ENCODE measurements at regions not wholly inside any gene's neighbourhood (a gene's known extent, or its start where the extent isn't known, plus 50 kb on each side); places are given as distances from the start of the nearest gene placed in this dataset.
"Not testable (repeated sequence)": the region's sequence is repeated elsewhere in the genome, so short reads cannot be mapped to it uniquely, and the experiment has no call there.

DNA sequence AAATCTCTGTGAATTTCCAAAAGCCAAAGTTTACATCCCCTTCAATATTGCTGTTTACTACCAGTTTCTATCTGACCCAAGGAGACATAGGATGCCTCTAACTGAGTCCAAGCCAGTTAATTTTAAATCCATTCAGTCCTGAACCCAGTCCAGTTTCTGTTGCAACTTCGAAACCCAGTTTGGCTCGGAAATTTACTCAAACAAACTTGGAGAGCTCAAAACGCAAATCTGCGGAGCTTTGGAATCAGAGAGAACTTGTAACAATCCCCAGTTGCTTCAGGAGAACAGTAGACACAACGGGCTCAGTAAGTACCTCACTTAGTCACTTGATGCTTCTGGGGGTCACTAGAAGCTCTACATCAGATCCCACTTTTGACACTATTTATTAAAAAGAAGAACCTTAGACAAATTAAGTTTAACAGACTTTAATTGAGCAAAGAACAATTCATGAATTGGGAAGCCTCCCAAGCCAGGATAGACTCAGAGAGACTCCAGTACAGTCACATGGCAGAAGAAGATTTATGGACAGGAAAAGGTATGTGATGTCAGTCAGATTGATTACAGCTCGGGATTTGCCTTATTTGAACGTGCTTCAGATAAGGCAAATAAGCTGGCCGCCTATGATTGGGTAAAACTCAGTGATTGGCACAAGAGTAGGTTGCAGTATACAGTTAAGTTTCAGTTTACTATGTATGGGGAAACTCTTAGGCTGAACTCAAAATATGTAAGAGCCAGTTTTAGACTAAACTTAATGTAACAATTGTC lies 118.0 kb downstream of the RFPL4B start:
- no peak for DNase-seq (ENCODE audit: low spot score)

DNA sequence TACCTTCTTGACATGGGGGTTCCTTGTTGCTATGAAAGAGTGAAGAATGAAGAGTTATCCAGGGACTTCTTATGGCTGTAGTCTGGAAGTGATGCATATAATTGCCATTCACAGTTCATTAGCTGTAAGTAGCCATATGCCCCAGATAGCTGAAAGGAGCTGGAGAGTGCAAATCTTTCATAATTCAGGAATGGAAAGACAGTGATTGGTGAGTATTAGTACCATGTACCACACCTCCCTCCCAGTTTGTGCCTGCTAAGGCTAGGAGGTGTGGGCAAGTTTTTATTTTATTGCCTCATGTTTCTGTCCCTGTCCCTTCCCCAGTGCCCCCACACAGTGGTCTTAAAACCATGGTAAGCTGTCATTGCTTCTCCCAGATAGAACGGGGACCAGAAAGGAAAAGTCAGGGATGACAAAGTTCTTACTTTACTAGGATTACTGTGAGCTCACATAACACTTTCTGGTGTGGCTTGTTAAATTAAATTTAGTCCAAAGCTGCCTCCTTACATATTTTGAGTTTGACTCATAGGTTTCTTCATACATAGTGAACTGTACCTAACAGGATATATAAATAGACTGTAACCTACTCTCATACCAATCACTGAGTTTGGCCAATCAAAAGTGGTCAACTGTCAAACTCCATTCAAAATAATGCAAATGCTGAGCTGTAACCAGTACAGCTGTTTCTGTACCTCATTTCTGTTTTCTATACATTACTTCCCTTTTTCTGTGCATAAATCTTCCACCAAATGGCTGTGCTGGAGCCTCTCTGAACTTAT lies 119.4 kb downstream of the RFPL4B start:
- DNase-seq (ENCODE audit: low spot score) = no peak

GRCh38 chr6:112468359-112468758 lies 121.2 kb downstream of the RFPL4B start:
- DNase-seq (ENCODE audit: low spot score) = no peak

- no peak for DNase-seq (ENCODE audit: low spot score)
Measured at GRCh38 chr6:112469306-112469705, 122.2 kb downstream of the RFPL4B start.

DNA sequence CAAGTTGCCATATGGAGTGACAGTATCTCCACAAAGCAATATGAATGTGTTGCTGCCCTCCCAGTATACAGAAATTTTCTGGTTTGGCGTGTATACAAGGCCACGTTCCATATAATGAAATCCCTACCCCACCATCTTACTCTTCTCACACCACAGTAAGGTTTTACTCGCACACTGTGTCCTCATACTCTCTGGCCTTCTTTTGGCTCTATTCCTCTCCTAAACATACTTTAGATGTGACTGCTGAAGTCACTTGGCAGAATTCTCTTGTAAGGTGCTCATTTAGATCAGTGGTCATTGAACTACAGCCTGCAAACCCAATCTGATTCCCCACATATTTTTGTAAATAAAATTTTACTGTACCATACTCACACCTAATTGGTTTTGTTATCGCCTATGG lies 123.2 kb downstream of the RFPL4B start:
- no peak for DNase-seq (ENCODE audit: low spot score)

- no peak for DNase-seq (ENCODE audit: low spot score)
Measured at GRCh38 chr6:112470950-112471349, 123.8 kb downstream of the RFPL4B start.

- no peak for DNase-seq (ENCODE audit: low spot score)
Measured at GRCh38 chr6:112475083-112475482, 128.0 kb downstream of the RFPL4B start.

- DNase-seq (ENCODE audit: low spot score) = no peak
Measured at GRCh38 chr6:112477125-112477524, 130.0 kb downstream of the RFPL4B start.

DNA sequence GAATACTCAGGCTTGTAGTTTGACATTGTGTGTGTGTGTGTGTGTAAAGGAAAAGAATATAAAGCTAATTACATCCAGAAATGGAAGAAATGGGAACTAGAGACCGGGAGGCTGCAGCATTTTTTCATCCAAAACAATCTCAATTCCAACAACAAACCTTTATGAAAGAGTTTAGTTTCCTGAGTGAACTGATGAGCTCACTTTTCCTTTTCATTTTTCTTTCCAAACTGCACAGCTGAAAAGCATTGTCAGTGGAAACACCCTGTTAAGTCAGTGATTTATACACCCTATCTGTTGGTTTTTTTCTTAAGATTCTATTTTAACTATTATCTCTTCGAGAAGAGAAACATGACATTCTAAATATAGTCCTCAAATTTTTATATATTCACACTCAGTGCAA lies 130.9 kb downstream of the RFPL4B start:
- DNase-seq (ENCODE audit: low spot score) = no peak

DNA sequence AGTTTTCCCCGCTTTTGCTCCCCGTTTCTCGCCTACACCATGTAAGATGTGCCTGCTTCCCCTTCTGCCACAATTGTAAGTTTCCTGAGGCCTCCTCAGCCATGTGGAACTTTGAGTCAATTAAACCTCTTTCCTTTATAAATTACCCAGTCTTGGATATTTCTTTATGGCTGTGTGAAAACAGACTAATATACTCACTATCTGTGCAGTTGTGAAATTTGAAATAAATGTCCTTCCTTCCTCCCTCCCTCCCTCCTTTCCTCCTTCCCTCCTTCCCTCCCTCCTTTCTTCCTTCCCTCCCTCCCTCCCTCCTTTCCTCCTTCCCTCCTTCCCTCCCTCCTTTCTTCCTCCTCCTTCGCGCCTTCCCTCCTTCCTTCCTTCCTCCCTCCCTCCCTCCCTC lies 132.8 kb downstream of the RFPL4B start:
- DNase-seq (ENCODE audit: low spot score) = not testable (repeated sequence)

GRCh38 chr6:112480553-112480952 lies 133.4 kb downstream of the RFPL4B start:
- DNase-seq (ENCODE audit: low spot score) = no peak

- DNase-seq (ENCODE audit: low spot score) = no peak
Measured at GRCh38 chr6:112481211-112481610, 134.1 kb downstream of the RFPL4B start.

GRCh38 chr6:112482373-112482772 lies 135.2 kb downstream of the RFPL4B start:
- no peak for DNase-seq (ENCODE audit: low spot score)

GRCh38 chr6:112485120-112485826 lies 138.1 kb downstream of the RFPL4B start:
- no peak for DNase-seq (ENCODE audit: low spot score)

DNA sequence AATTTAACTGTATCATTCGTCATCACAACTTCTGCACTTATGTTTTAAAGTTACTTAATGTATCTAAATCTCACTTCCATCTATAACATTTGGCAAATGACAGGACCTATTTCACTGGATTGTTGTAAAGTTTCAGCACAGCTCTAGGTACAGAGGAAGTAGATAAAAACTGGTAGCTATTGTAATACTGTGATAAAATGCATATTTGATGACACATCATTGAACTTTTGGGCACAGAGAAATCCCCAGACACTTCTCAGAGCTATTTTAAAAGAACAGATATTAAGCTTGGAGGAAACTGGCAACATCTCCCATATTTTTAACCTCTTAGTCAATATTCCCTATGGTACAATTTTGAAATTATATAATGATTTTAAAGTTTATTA lies 138.7 kb downstream of the RFPL4B start:
- DNase-seq (ENCODE audit: low spot score) = no peak

DNA sequence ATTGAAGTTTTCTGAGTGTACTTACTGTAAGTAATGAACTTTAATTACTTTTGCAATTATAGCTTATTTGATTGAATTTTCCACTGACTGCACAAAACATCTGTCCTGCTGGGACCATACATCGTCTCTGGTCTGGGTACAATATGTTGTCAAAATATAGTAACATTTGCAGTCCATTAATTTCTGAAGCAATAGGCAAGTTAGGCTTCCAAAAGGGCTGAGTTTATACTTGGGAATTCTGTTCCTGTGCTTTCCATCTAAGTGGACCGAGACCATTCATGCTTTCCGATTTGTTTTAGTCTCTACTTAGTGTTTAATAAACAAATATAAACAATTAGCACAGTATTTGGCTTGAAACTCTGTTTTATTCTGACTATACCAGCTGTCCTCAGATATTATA lies 139.3 kb downstream of the RFPL4B start:
- DNase-seq (ENCODE audit: low spot score) = no peak

GRCh38 chr6:112488238-112488637 lies 141.1 kb downstream of the RFPL4B start:
- no peak for DNase-seq (ENCODE audit: low spot score)

GRCh38 chr6:112501705-112502104 lies 154.6 kb downstream of the RFPL4B start:
- no peak for DNase-seq (ENCODE audit: low spot score)

- no peak for DNase-seq (ENCODE audit: low spot score)
Measured at GRCh38 chr6:112502351-112503090, 155.4 kb downstream of the RFPL4B start.

DNA sequence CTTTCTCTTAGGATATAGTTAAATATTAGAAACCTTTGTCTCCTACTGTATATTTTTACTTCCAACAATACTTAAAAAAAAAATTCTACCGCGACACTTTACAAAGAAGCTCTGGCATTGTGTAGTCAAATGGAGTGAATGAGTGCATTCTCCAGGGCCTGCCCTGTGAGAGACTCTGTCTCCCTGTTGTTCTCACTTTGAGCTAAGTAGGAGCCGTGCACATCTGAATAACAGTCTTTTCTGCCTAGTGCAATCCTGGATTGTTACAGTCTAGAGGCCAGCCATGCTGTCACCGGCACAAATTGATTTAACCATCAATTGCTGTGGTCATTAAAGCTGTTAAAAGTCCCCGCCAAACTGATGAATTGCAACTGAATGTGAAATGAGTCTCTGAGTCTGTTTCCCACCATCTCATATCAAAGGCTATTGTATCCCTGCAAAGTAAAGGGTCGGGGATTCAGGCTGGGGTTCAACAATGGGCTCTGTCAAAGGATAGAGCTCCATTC lies 156.0 kb downstream of the RFPL4B start:
- no peak for DNase-seq (ENCODE audit: low spot score)

GRCh38 chr6:112504621-112505020 lies 157.5 kb downstream of the RFPL4B start:
- DNase-seq (ENCODE audit: low spot score) = no peak

DNA sequence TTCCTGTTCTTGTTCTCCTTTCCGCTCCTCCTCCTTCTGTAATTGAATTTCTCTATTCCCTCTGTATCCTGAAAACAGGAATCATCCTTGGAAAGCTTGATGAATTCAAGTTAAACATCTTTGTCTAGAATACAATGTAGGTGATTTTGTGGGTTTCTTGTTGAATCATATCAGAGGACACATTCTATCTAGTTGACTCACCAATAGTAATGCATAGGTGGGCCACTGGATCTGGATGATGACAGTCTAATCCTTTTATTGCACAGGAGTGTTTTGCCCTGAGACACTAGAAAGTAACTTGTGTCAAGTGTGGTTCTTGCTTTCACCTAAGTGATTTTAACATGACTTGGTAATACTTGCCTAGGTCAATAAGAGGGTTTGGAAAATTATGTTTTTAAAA lies 164.3 kb downstream of the RFPL4B start:
- no peak for DNase-seq (ENCODE audit: low spot score)
